GM12892 (cell line): ENCODE measurements at regions not wholly inside any gene's neighbourhood (a gene's known extent, or its start where the extent isn't known, plus 50 kb on each side); places are given as distances from the start of the nearest gene placed in this dataset.
"Not testable (repeated sequence)": the region's sequence is repeated elsewhere in the genome, so short reads cannot be mapped to it uniquely, and the experiment has no call there.

Experiments used
- DNase-seq: peaks from one replicate; pipeline ENCODE4 v3.0.0; 2011; ENCODE audit not compliant: insufficient read length
- FAIRE-seq: peaks from 2 replicates; lab custom pipeline; 2011; peaks lifted over from hg19 to GRCh38; lab: Jason Lieb, UNC
- POLR2A ChIP-seq: IDR thresholded peaks from 2 replicates; pipeline ENCODE4 v1.6.1; 2011; ENCODE audit warnings: low read depth, low read length, control low read depth
- POLR2AphosphoS5 ChIP-seq: IDR thresholded peaks from 2 replicates; pipeline ENCODE4 v1.6.1; 2011; ENCODE audit warnings: low read depth, low read length, control low read depth
- TAF1 ChIP-seq: IDR thresholded peaks from 2 replicates; pipeline ENCODE4 v1.6.1; 2011; ENCODE audit warnings: low read depth, mild to moderate bottlenecking, control low read depth, low read length, borderline replicate concordance

GRCh38 chr5:62886603-62887315 is 308.1 kb downstream of the LRRC70 start:
- DNase-seq (no peak), FAIRE-seq (no peak)

DNA sequence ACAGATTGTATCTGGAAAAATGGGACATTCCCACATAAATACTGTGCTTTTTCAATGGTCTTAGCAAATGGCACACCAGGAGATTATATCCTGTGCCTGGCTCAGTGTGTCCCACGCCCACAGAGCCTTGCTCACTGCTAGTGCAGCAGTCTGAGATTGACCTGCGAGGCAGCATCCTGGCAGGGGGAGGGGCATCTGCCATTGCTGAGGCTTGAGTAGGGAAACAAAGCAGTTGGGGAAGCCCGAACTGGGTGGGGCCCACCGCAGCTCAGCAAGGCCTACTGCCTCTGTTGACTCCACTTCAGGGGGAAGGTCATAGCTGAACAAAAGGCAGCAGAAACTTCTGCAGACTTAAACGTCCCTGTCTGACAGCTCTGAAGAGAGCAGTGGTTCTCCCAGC is 258.7 kb downstream of the LRRC70 start:
- FAIRE-seq, DNase-seq: not testable (repeated sequence)

More at GRCh38 chr5:62886603-62887315, 308.1 kb downstream of the LRRC70 start:
- TF ChIP-seq POLR2AphosphoS5, result no peak
- TF ChIP-seq TAF1, result no peak
- no peak for TF ChIP-seq POLR2A

GRCh38 chr5:62829604-62829986 is 251.0 kb downstream of the LRRC70 start:
- DNase-seq, result no peak
- no peak for FAIRE-seq
- TF ChIP-seq POLR2A (no peak), POLR2AphosphoS5 (no peak), TAF1 (no peak)

GRCh38 chr5:62828742-62829603 is 250.4 kb downstream of the LRRC70 start:
- TF ChIP-seq TAF1 (no peak), POLR2AphosphoS5 (no peak), POLR2A (no peak)
- DNase-seq, result no peak
- FAIRE-seq, result no peak

DNA sequence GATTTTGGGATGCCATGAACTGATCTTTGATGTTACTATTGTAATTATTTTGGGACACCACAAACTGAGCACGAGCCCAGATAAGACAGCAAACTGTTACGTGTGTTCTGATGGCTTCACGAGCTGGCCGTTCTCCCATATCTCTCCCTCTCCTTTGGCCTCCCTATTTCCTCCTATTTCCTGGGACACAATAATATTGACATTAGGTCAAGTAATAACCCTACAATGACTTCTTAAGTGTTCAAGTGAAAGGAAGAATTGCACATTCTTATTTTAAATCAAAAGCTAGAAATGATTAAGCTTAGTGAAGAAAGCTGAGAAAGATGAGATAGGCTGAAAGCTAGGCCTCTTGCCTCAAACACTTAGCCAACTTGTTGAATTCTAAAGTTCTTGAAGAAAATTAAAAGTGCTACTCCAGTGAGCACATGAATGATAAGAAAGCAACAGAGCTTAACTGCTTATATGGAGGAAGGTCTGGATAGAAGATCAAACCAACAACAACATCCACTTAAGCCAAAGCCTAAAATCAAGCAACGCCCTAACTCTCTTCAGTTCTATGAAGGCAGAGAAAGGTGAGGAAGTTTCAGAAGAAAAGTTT is 247.1 kb downstream of the LRRC70 start:
- FAIRE-seq (no peak), DNase-seq (no peak)
- TF ChIP-seq POLR2AphosphoS5 (no peak), POLR2A (no peak), TAF1 (no peak)

DNA sequence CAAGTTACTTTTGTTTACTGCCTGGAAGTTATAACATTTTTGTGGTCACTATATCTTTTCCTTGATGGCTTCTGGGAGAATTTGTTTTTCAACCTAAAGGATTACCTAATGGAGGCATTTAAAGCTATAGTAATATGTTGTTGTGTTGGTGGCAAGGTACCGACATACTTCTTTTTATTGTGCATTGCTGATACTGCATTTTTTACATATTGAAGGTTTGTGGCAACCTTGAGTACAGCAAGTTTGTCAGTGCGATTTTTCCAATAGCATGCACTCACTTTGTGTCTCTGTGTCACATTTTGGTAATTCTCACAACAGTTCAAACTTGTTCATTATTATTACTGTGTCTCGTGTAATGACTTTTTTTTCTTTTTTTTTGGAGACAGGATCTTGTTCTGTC is 246.3 kb downstream of the LRRC70 start:
- FAIRE-seq (peak; percentile 21), DNase-seq (no peak)
- TF ChIP-seq TAF1 (no peak), POLR2A (no peak), POLR2AphosphoS5 (no peak)

- FAIRE-seq, DNase-seq: not testable (repeated sequence)
Measured at GRCh38 chr5:62817043-62817442, 238.4 kb downstream of the LRRC70 start.

- no peak for TF ChIP-seq POLR2A
- no peak for TF ChIP-seq TAF1
- no peak for TF ChIP-seq POLR2AphosphoS5
- no peak for FAIRE-seq
Measured at GRCh38 chr5:62814991-62815390, 236.4 kb downstream of the LRRC70 start.

GRCh38 chr5:62812621-62813255 is 234.1 kb downstream of the LRRC70 start:
- DNase-seq (no peak), FAIRE-seq (no peak)
- TF ChIP-seq TAF1, result no peak
- TF ChIP-seq POLR2A, result no peak
- TF ChIP-seq POLR2AphosphoS5, result no peak

More at GRCh38 chr5:62814991-62815390, 236.4 kb downstream of the LRRC70 start:
- no peak for DNase-seq

GRCh38 chr5:62804819-62805218 is 226.2 kb downstream of the LRRC70 start:
- FAIRE-seq, DNase-seq: not testable (repeated sequence)

- no peak for FAIRE-seq
- TF ChIP-seq POLR2A (no peak), TAF1 (no peak), POLR2AphosphoS5 (no peak)
- no peak for DNase-seq
Measured at GRCh38 chr5:62795926-62796325, 217.3 kb downstream of the LRRC70 start.

- no peak for DNase-seq
- TF ChIP-seq TAF1 (no peak), POLR2A (no peak), POLR2AphosphoS5 (no peak)
Measured at GRCh38 chr5:62794456-62794855, 215.8 kb downstream of the LRRC70 start.

More at GRCh38 chr5:62794456-62794855, 215.8 kb downstream of the LRRC70 start:
- FAIRE-seq, result no peak
